Mammary epithelial cell (primary cell): ENCODE measurements at regions not wholly inside any gene's neighbourhood (a gene's known extent, or its start where the extent isn't known, plus 50 kb on each side); places are given as distances from the start of the nearest gene placed in this dataset.

Source experiments
- CTCF ChIP-seq, 2 donors: IDR thresholded peaks in 1 of 2; conservative IDR thresholded peaks in 1 of 2; 2 replicates each; pipeline ENCODE4 v1.5.1; 2011 to 2012; ENCODE audit warnings: inconsistent platforms in 2 of 2, low read length in 2 of 2, mild to moderate bottlenecking in 2 of 2, control low read depth in 1 of 2, low read depth in 1 of 2; ENCODE audit not compliant: insufficient read depth in 1 of 2; ENCODE audit errors: extremely low read depth in 1 of 2
- EZH2 ChIP-seq: IDR thresholded peaks from 2 replicates; pipeline ENCODE4 v1.6.1; 2012; ENCODE audit warnings: low read length, inconsistent platforms, borderline replicate concordance

GRCh38 chr6:89021629-89022028 lies 58.2 kb upstream of the RNGTT start:
- TF ChIP-seq CTCF (conservative IDR thresholded peaks at IDR 0.05 in 1 of 2, IDR thresholded peaks at IDR 0.05 in 1 of 2; ENCODE audit: extremely low read depth in 1 of 2, insufficient read depth in 1 of 2, low read depth in 1 of 2, low read length in 2 of 2): no peak
- TF ChIP-seq EZH2: no peak
